ENCODE measurements at regions not wholly inside any gene's neighbourhood (a gene's known extent, or its start where the extent isn't known, plus 50 kb on each side); places are given as distances from the start of the nearest gene placed in this dataset.
"Not testable (repeated sequence)": the region's sequence is repeated elsewhere in the genome, so short reads cannot be mapped to it uniquely, and the experiment has no call there.

GRCh38 chr4:154983714-154984113 is 202.6 kb downstream of the RBM46 start:
- no peak for DNase-seq

- no peak for DNase-seq
These were observed 203.1 kb downstream of the RBM46 start for GRCh38 chr4:154984148-154984547.

- no peak for DNase-seq
These were observed 203.5 kb downstream of the RBM46 start for GRCh38 chr4:154984616-154985015.

GRCh38 chr4:154985673-154986072 is 204.6 kb downstream of the RBM46 start:
- no peak for DNase-seq

- DNase-seq, result no peak
These were observed 207.4 kb downstream of the RBM46 start for GRCh38 chr4:154988511-154988910.

- DNase-seq, result no peak
These were observed 208.4 kb downstream of the RBM46 start for GRCh38 chr4:154989511-154989910.

GRCh38 chr4:154997866-154998265 is 210.6 kb upstream of the NPY2R start:
- not testable (repeated sequence) for DNase-seq

- DNase-seq, result no peak
These were observed 210.2 kb upstream of the NPY2R start for GRCh38 chr4:154998284-154998683.

GRCh38 chr4:154998773-154999172 is 209.7 kb upstream of the NPY2R start:
- DNase-seq, result no peak

- DNase-seq, result no peak
These were observed 208.4 kb upstream of the NPY2R start for GRCh38 chr4:154999950-155000578.

- DNase-seq, result no peak
These were observed 207.2 kb upstream of the NPY2R start for GRCh38 chr4:155001251-155001650.

- no peak for DNase-seq
These were observed 202.9 kb upstream of the NPY2R start for GRCh38 chr4:155005395-155006090.

GRCh38 chr4:155007660-155008176 is 200.7 kb upstream of the NPY2R start:
- DNase-seq, result no peak

GRCh38 chr4:155008389-155008788 is 200.0 kb upstream of the NPY2R start:
- no peak for DNase-seq

- no peak for DNase-seq
These were observed 199.1 kb upstream of the NPY2R start for GRCh38 chr4:155009288-155009687.

GRCh38 chr4:155010376-155010775 is 198.1 kb upstream of the NPY2R start:
- DNase-seq, result no peak

GRCh38 chr4:155011163-155011780 is 197.2 kb upstream of the NPY2R start:
- DNase-seq, result no peak

- DNase-seq, result no peak
These were observed 196.0 kb upstream of the NPY2R start for GRCh38 chr4:155012469-155012868.

- no peak for DNase-seq
These were observed 191.0 kb upstream of the NPY2R start for GRCh38 chr4:155017426-155017825.

GRCh38 chr4:155025762-155026457 is 182.5 kb upstream of the NPY2R start:
- peak in 1 of 2 experiments; percentile 40 for DNase-seq

GRCh38 chr4:155026715-155027114 is 181.7 kb upstream of the NPY2R start:
- DNase-seq, result no peak

- DNase-seq, result no peak
These were observed 175.8 kb upstream of the NPY2R start for GRCh38 chr4:155032521-155033229.

GRCh38 chr4:155033604-155034003 is 174.8 kb upstream of the NPY2R start:
- DNase-seq, result no peak

All from NCI-H1930 (cell line).